ENCODE measurements at regions not wholly inside any gene's neighbourhood (a gene's known extent, or its start where the extent isn't known, plus 50 kb on each side); places are given as distances from the start of the nearest gene placed in this dataset.

- DNase-seq (ENCODE audit: extremely low read depth, low read depth): no peak
- TF ChIP-seq CTCF (IDR thresholded peaks at IDR 0.05; ENCODE audit: low read depth, low read length, missing control alignments): peak; percentile 66
- H3K4me3 ChIP-seq (replicated peaks; ENCODE audit: low read depth, low read length): no peak overlapping the region
These were observed 195.3 kb downstream of the BRD1 start for GRCh38 chr22:49632199-49633009.

GRCh38 chr22:49630448-49630946, 197.2 kb downstream of the BRD1 start:
- no peak for TF ChIP-seq CTCF (IDR thresholded peaks at IDR 0.05; ENCODE audit: low read depth, low read length, missing control alignments)
- DNase-seq (ENCODE audit: extremely low read depth, low read depth): no peak
- H3K4me3 ChIP-seq (replicated peaks; ENCODE audit: low read depth, low read length): no peak overlapping the region

- TF ChIP-seq CTCF (IDR thresholded peaks at IDR 0.05; ENCODE audit: low read depth, low read length, missing control alignments): no peak
- DNase-seq (ENCODE audit: extremely low read depth, low read depth): no peak
These were observed 197.9 kb downstream of the BRD1 start for GRCh38 chr22:49629586-49630447.

GRCh38 chr22:49629261-49629570, 198.5 kb downstream of the BRD1 start:
- DNase-seq (ENCODE audit: extremely low read depth, low read depth): no peak
- no peak for TF ChIP-seq CTCF (IDR thresholded peaks at IDR 0.05; ENCODE audit: low read depth, low read length, missing control alignments)
- H3K4me3 ChIP-seq (replicated peaks; ENCODE audit: low read depth, low read length): no peak overlapping the region

More at GRCh38 chr22:49629586-49630447, 197.9 kb downstream of the BRD1 start:
- H3K4me3 ChIP-seq (replicated peaks; ENCODE audit: low read depth, low read length): no peak overlapping the region

- no peak for DNase-seq (ENCODE audit: extremely low read depth, low read depth)
- H3K4me3 ChIP-seq (replicated peaks; ENCODE audit: low read depth, low read length): no peak overlapping the region
- TF ChIP-seq CTCF (IDR thresholded peaks at IDR 0.05; ENCODE audit: low read depth, low read length, missing control alignments): no peak
These were observed 199.0 kb downstream of the BRD1 start for GRCh38 chr22:49628391-49629260.
